DMS53 treated with DMSO at 0.1 percent for 48 hours (cell line): ENCODE measurements at regions not wholly inside any gene's neighbourhood (a gene's known extent, or its start where the extent isn't known, plus 50 kb on each side); places are given as distances from the start of the nearest gene placed in this dataset.
"Not testable (repeated sequence)": the region's sequence is repeated elsewhere in the genome, so short reads cannot be mapped to it uniquely, and the experiment has no call there.

ENCODE experiments used
- DNase-seq: peaks from one replicate; lab custom pipeline; 2025; ENCODE audit not compliant: unreplicated experiment; lab: John Stamatoyannopoulos, UW

- DNase-seq: no peak
Measured at GRCh38 chr18:38751211-38751610, 1185.6 kb upstream of the CELF4 start.

GRCh38 chr18:38750751-38751150 lies 1185.2 kb upstream of the CELF4 start:
- DNase-seq: no peak

DNA sequence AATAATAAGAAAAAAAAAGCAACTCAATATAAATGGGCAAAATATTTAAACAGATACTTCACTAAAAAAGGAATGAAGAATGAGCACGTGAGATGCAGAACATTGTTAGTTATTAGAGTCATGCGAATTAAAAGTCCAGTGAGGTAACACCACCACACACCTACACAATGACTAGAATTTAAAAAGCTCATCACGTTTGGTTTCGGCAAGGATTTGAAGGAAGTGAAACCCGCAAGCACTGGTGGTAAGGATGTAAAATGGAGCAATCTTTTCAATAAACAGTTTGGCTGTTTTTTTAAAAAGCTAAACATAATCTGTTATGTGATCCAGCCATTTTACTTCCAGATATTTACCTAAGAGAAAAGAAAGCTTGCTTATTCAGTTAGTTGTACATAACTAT lies 1181.6 kb upstream of the CELF4 start:
- DNase-seq: no peak

DNA sequence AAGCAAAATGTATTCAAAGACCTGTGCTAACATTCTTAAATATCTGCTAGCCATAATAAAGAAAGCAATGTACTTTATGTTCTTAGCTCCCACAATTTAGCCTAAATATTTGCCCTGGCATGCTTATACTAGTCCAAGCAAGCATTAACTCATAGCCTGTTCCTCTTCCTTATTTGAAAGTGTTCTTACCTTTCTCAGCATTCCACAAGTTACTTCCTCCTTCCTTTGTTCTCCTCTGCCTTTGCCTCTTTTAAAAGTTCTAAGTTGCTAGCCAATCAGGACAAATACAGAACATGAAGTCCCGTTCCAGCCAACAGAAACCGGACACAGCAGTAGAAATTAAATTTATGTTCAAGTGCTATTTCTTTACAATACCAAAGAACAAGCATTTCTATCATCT lies 1154.6 kb upstream of the CELF4 start:
- DNase-seq: not testable (repeated sequence)

GRCh38 chr18:38718365-38718901 lies 1152.8 kb upstream of the CELF4 start:
- DNase-seq: peak; percentile 19

- DNase-seq: no peak
Measured at GRCh38 chr18:38709122-38709521, 1143.5 kb upstream of the CELF4 start.

GRCh38 chr18:38706373-38706772 lies 1140.8 kb upstream of the CELF4 start:
- DNase-seq: no peak

DNA sequence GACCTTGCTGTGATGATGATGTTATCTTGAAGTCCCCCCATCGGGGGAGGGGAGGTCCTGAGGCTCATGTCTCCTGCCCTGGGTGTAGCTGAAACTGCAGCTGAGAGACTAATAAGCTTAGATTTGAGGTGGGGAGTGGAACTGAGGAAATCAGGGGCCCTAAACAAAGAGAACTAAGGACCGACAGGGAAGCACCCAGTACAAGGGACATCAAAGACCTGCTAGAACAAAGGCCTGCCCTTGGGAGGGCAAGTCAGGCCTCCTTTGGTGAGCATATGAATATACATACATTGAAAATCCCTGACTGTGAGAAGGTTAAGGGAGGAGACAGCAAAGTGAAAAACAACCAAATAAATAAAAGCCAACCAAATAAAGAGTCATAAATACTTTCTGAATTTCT lies 1132.5 kb upstream of the CELF4 start:
- no peak for DNase-seq

GRCh38 chr18:38695559-38696280 lies 1130.1 kb upstream of the CELF4 start:
- no peak for DNase-seq

- DNase-seq: no peak
Measured at GRCh38 chr18:38693104-38693503, 1127.5 kb upstream of the CELF4 start.

- no peak for DNase-seq
Measured at GRCh38 chr18:38690626-38691025, 1125.0 kb upstream of the CELF4 start.

DNA sequence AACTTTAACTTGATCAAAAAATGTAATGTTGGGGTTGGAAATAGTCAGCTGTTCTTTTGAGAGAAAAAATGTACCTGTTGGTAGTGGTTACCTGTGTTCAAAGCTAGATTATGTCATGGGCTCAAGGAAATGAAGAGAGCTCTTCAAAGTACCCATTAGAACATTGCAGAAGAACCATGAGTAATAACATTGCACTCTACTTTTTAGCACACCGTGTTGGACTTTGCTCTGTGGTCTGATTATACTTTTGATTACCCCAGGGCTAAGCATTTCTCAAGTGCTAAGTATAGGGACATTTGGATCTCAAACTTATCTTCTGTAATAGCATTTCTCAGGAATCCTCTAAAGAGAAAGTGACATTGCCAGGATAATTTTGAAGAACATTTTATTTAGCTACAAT lies 1122.8 kb upstream of the CELF4 start:
- peak; percentile 38 for DNase-seq

DNA sequence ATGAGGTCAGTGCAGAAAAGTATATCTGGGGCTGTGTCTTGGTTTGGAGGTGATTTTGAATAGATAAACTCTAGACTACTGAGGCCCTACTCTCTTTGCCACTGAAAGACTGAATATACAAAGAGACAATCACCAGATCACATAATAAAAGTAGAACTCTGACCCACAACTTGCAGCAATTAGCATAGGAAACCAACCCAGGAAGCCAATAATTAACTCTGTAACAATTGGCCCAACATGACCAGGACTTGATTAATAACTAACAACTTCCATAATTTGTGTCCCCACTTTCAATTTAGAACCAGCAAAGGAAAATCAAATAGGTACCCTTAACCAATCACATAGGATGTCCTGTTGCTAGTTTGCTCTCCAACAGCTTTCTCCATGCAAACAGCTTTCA lies 1104.9 kb upstream of the CELF4 start:
- DNase-seq: no peak

- DNase-seq: no peak
Measured at GRCh38 chr18:38664929-38665328, 1099.3 kb upstream of the CELF4 start.

GRCh38 chr18:38663682-38664081 lies 1098.1 kb upstream of the CELF4 start:
- no peak for DNase-seq

DNA sequence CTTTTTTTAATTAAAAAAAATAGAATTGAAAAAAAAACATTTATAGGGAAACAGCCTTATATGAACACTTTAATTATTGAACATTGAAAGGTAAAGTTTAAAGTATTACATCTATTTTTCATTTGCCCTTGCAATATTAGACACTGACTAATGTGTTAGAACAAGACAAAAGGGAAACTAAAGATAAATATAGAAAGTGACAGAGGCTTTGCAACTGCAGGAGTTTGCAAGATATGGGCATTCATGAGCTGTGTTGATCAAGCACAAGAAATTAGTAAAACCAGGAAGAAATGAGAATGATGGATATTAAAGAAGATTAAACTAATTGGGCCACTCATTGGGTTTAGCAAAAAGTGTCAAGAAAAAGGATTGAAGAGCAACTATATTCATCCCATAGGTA lies 1097.7 kb upstream of the CELF4 start:
- no peak for DNase-seq

- no peak for DNase-seq
Measured at GRCh38 chr18:38654946-38655345, 1089.3 kb upstream of the CELF4 start.

- DNase-seq: no peak
Measured at GRCh38 chr18:38651736-38652135, 1086.1 kb upstream of the CELF4 start.

- DNase-seq: no peak
Measured at GRCh38 chr18:38648179-38648578, 1082.6 kb upstream of the CELF4 start.

DNA sequence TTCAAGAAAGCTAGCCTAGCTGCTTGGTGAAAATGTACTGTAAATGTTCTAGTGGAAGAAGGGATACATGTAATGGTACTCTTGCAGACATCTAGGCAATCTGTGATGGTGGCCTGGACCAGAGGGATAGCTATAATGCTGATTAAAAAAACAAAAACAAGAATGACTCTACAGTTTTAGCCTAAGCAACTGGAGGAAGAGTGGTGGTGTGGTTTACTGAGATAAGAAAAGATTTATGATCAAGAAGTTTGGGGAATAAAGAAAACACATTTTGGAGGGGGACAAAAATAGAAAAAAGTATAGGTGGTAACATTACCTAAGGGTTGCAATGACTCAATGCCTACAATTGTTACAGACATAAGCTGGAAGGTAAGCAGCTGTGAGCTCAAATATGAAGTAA lies 1080.7 kb upstream of the CELF4 start:
- no peak for DNase-seq

GRCh38 chr18:38644875-38645641 lies 1079.5 kb upstream of the CELF4 start:
- DNase-seq: no peak

DNA sequence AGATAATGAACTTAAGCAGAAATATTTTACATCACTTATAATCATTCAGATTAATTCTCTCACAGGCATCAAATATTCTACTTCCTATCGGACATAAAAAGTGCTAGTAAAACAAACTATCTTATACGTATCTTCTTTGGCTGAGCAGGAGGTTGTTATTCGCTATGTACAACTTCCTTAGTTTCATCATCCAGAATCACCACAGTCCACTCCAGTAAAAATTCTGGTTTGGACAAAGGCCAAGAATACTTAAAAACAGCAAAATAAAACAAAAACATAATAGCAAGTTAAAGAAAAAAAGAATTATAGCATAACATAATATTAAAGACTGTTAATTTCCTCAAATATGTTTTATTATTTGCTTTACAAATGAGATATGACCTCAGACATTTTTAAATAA lies 1077.1 kb upstream of the CELF4 start:
- DNase-seq: no peak
